Thoracic aorta (tissue), 2 donors: ENCODE measurements at regions not wholly inside any gene's neighbourhood (a gene's known extent, or its start where the extent isn't known, plus 50 kb on each side); places are given as distances from the start of the nearest gene placed in this dataset.

Experiments used
- ATAC-seq: fragments of 150-250 bp; one replicate; pipeline ENCODE4 v1.8.0; 2017; ENCODE audit warnings: low read depth; ENCODE audit not compliant: insufficient number of reproducible peaks, low FRiP score
- DNase-seq: peaks from one replicate; pipeline ENCODE4 v3.0.0-alpha.2; 2020; ENCODE audit warnings: low spot score
- H3K27ac ChIP-seq, 2 donors: fragments of 200-600 bp; sonication (generic); 1 replicate in 1 of 2; 2 replicates in 1 of 2; pipeline ENCODE4 v1.5.1; 2016; ENCODE audit warnings: mild to moderate bottlenecking in 2 of 2, moderate library complexity in 2 of 2
- H3K27me3 ChIP-seq: fragments of 200-600 bp; sonication (generic); replicated peaks from 2 replicates; pipeline ENCODE4 v1.6.0; 2016; ENCODE audit warnings: mild to moderate bottlenecking; ENCODE audit not compliant: insufficient read depth
- H3K36me3 ChIP-seq: fragments of 200-600 bp; sonication (generic); one replicate; pipeline ENCODE4 v1.5.1; 2016
- H3K4me1 ChIP-seq, 2 donors: fragments of 200-600 bp; sonication (generic); 1 replicate in 1 of 2; 2 replicates in 1 of 2; pipeline versions ENCODE4 v1.5.1 to v1.6.0; 2016; ENCODE audit warnings: low read depth in 2 of 2, mild to moderate bottlenecking in 1 of 2; ENCODE audit not compliant: control insufficient read depth in 1 of 2
- H3K4me3 ChIP-seq: fragments of 200-600 bp; sonication (generic); 2 replicates; pipeline ENCODE4 v1.5.1; 2016; ENCODE audit warnings: mild to moderate bottlenecking
- H3K9me3 ChIP-seq: fragments of 200-600 bp; sonication (generic); 2 replicates; pipeline ENCODE4 v1.5.1; 2016
- TF ChIP-seq, protein P1 (sequence below): fragments of 200-600 bp; sonication (generic); IDR thresholded peaks from one replicate; pipeline ENCODE4 v1.5.1; 2019; ENCODE audit warnings: antibody characterized with exemption

DNA sequence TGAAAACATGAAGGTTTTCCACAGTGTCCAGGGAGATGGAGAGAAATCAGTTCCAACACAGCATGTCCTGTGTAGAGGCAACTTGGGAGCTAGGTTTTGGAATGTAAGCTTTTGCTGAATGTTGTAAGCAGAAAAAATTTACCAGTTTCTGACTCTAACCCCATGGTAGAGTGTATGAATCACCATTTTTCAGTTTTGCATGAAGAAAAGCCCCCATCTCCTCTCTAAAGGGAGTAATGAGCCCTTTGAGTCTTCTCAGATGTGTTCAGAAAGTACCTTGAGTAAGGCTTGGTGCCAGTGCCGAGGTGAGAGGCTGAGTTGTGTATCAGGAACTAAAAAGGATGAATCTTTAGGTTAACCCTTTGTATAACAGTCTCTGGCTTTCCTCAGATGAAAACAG lies 96.2 kb downstream of the ADRB2 start:
- TF ChIP-seq, protein P1, sequence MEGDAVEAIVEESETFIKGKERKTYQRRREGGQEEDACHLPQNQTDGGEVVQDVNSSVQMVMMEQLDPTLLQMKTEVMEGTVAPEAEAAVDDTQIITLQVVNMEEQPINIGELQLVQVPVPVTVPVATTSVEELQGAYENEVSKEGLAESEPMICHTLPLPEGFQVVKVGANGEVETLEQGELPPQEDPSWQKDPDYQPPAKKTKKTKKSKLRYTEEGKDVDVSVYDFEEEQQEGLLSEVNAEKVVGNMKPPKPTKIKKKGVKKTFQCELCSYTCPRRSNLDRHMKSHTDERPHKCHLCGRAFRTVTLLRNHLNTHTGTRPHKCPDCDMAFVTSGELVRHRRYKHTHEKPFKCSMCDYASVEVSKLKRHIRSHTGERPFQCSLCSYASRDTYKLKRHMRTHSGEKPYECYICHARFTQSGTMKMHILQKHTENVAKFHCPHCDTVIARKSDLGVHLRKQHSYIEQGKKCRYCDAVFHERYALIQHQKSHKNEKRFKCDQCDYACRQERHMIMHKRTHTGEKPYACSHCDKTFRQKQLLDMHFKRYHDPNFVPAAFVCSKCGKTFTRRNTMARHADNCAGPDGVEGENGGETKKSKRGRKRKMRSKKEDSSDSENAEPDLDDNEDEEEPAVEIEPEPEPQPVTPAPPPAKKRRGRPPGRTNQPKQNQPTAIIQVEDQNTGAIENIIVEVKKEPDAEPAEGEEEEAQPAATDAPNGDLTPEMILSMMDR = no peak
- no peak for DNase-seq
- ATAC-seq = no peak
- H3K4me1 ChIP-seq = no peaks in the 10 kb centered on the region
- H3K27me3 ChIP-seq = no peaks in the 10 kb centered on the region
- no peaks in the 10 kb centered on the region for H3K9me3 ChIP-seq
- no peaks in the 10 kb centered on the region for H3K36me3 ChIP-seq
- H3K4me3 ChIP-seq = no peak overlapping the region
- no peak overlapping the region for H3K27ac ChIP-seq

DNA sequence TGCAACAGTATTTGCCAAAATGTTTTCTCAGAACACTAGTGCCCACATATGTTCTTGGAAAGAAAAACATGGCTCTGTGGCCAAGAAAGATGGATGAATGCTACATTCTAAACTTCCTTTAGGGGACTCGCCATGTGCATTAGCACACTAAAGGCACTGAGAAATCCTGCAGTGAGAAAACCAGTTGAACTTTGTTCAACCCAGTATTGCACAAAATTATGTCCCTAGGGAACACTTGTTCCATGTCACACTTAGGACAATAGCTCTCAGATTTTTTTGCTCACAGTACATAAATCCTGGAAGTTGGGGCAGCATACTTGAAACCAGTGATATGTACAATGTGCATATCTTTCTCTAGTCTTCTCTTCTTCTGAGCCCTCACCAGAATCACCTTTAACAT lies 96.6 kb downstream of the ADRB2 start:
- TF ChIP-seq, protein P1 = no peak

DNA sequence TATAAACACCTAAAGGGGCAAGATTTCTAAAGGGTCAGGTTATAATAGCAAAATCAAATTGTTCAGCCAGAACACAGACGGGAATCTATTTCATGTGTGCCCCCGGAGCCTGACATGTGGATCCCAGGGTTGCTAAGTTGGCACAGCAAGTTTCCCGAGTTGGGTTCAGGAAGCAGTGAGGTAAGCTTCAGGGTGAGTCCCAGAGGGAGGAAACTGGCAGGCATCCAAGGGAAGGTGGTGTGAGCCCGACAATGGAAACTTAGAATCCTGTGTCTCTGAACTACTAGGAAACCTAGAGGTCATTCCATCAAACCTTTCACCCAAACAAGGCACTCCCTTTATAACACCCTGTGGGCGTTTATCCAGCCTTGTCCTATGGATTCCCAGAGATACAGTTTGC lies 98.4 kb downstream of the ADRB2 start:
- H3K4me1 ChIP-seq = no peaks in the 10 kb centered on the region
- no peak for DNase-seq

More for the DNA sequence above, 96.6 kb downstream of the ADRB2 start:
- no peaks in the 10 kb centered on the region for H3K27me3 ChIP-seq
- no peaks in the 10 kb centered on the region for H3K9me3 ChIP-seq
- no peak overlapping the region for H3K4me3 ChIP-seq
- ATAC-seq (no peak), DNase-seq (no peak)
- H3K4me1 ChIP-seq = no peaks in the 10 kb centered on the region
- no peak overlapping the region for H3K27ac ChIP-seq
- H3K36me3 ChIP-seq = no peaks in the 10 kb centered on the region

DNA sequence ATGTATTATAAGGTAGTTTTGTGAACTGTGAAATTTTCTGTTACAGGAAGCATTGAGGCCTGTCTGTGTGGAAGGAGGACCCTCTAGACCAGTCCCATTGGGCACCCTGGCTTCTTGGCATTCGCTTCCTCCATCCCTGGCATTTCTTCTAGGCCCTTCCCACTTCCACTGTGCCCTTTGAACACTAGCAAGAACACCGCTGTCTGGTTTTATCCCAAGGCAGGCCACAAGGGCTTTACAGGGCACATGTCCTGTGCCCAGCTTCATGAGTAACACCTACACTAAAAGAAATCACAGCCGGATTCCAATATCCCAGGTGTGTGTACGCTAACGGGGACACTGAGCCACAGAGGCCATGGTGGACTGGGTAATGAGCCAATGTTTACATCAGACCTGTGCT lies 99.8 kb downstream of the ADRB2 start:
- DNase-seq (no peak), ATAC-seq (no peak)
- H3K27me3 ChIP-seq = no peaks in the 10 kb centered on the region
- no peaks in the 10 kb centered on the region for H3K36me3 ChIP-seq
- TF ChIP-seq, protein P1 = no peak
- H3K9me3 ChIP-seq = no peaks in the 10 kb centered on the region
- H3K4me3 ChIP-seq = no peak overlapping the region
- H3K27ac ChIP-seq = no peak overlapping the region
- no peaks in the 10 kb centered on the region for H3K4me1 ChIP-seq

More for the DNA sequence above, 98.4 kb downstream of the ADRB2 start:
- no peaks in the 10 kb centered on the region for H3K27me3 ChIP-seq
- H3K9me3 ChIP-seq = no peaks in the 10 kb centered on the region
- no peak overlapping the region for H3K27ac ChIP-seq
- no peaks in the 10 kb centered on the region for H3K36me3 ChIP-seq
- ATAC-seq = no peak
- H3K4me3 ChIP-seq = no peak overlapping the region
- TF ChIP-seq, protein P1 = no peak

DNA sequence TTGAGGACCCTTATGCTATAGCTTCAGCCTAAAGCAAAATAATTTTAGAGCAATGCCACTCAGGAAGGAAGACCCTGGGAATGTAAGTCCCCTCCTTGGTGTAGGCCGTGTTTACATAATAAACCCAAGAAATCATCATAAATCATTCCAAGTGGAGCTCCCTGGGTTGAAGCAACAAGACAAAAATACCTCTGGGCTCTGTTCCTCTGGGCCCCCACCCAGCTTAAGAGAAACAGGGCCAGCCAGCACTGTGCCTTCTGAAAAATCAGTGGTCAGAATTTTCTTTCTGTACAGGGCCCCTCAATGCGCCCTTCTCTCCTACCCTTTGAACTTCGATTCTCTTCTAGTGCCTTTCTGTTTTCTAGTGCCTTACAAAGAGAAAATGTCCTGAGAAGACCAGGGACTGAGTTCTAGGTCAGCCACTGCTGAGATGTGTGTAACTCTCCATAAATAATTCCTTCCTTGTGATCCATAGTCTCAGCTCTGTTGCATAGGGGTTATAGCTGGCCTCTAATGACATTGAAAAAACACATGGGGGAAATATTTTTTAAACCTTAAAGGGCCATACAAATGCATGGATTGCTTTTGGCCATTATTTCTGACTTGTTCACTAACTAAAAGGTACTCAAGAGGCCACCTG lies 101.0 kb downstream of the ADRB2 start:
- H3K27ac ChIP-seq = no peak overlapping the region
- H3K9me3 ChIP-seq = no peaks in the 10 kb centered on the region

More for the DNA sequence above, 101.0 kb downstream of the ADRB2 start:
- no peaks in the 10 kb centered on the region for H3K27me3 ChIP-seq
- H3K4me1 ChIP-seq = no peaks in the 10 kb centered on the region
- ATAC-seq (no peak), DNase-seq (no peak)
- H3K4me3 ChIP-seq = no peak overlapping the region
- no peaks in the 10 kb centered on the region for H3K36me3 ChIP-seq
- TF ChIP-seq, protein P1 = no peak
